Tibial artery (tissue), 4 donors: ENCODE measurements at regions not wholly inside any gene's neighbourhood (a gene's known extent, or its start where the extent isn't known, plus 50 kb on each side); places are given as distances from the start of the nearest gene placed in this dataset.

ENCODE experiments used
- DNase-seq, 2 donors: peaks; one replicate each; pipeline ENCODE4 v3.0.0-alpha.2; 2019
- H3K27ac ChIP-seq, 2 donors: fragments of 200-600 bp; sonication (generic) in 1 of 2; 1 replicate in 1 of 2; 2 replicates in 1 of 2; pipeline ENCODE4 v1.5.1; 2018 to 2019; ENCODE audit warnings: mild to moderate bottlenecking in 1 of 2
- H3K27me3 ChIP-seq, 2 donors: fragments of 200-600 bp; sonication (generic) in 1 of 2; one replicate each; pipeline versions ENCODE4 v1.5.1 to v1.6.0; 2016 to 2019
- H3K36me3 ChIP-seq, 3 donors: fragments of 200-600 bp; sonication (generic) in 2 of 3; one replicate each; pipeline ENCODE4 v1.5.1; 2016 to 2019; ENCODE audit warnings: mild to moderate bottlenecking in 2 of 3
- H3K4me1 ChIP-seq, 4 donors: fragments of 200-600 bp; sonication (generic) in 2 of 4; 1 replicate in 3 of 4; 2 replicates in 1 of 4; pipeline ENCODE4 v1.5.1; 2016 to 2019
- H3K4me3 ChIP-seq, 2 donors: fragments of 200-600 bp; sonication (generic) in 1 of 2; 1 replicate in 1 of 2; 2 replicates in 1 of 2; pipeline ENCODE4 v1.5.1; 2018 to 2019; ENCODE audit warnings: mild to moderate bottlenecking in 2 of 2
- H3K9me3 ChIP-seq, 3 donors: fragments of 200-600 bp; sonication (generic) in 1 of 3; one replicate each; pipeline ENCODE4 v1.5.1; 2016 to 2019
- CTCF ChIP-seq, 2 experiments: fragments of 200-600 bp in 1 of 2; fragments of 450-650 bp in 1 of 2; IDR thresholded peaks; one replicate each; pipeline ENCODE4 v1.5.1; 2017 to 2019; ENCODE audit warnings: antibody characterized with exemption in 2 of 2, mild to moderate bottlenecking in 1 of 2, moderate library complexity in 1 of 2
- intact Hi-C: fragments of 100-400 bp; cut with DNase I; formaldehyde crosslinking; loops from one replicate; pipeline ENCODE4 v1.15.0; 2023; ENCODE audit warnings: low total_unique reads

- no peak for TF ChIP-seq CTCF (IDR thresholded peaks at IDR 0.05)
- H3K4me3 ChIP-seq: no peak overlapping the region
- intact Hi-C loops: no loop called here
These were observed 504.6 kb downstream of the KCTD8 start for GRCh38 chr4:43943998-43944397.

GRCh38 chr4:43959976-43960375, 488.6 kb downstream of the KCTD8 start:
- Histone ChIP-seq H3K27ac (no peak overlapping the region), H3K9me3 (no peaks in the 10 kb centered on the region), H3K36me3 (no peaks in the 10 kb centered on the region), H3K4me3 (no peak overlapping the region), H3K27me3 (no peaks in the 10 kb centered on the region), H3K4me1 (no peaks in the 10 kb centered on the region)
- no peak for TF ChIP-seq CTCF (IDR thresholded peaks at IDR 0.05)
- intact Hi-C loops: no loop called here
- no peak for DNase-seq

More at GRCh38 chr4:43943998-43944397, 504.6 kb downstream of the KCTD8 start:
- Histone ChIP-seq H3K27ac (no peak overlapping the region), H3K4me1 (no peaks in the 10 kb centered on the region), H3K36me3 (no peaks in the 10 kb centered on the region), H3K27me3 (no peaks in the 10 kb centered on the region), H3K9me3 (no peaks in the 10 kb centered on the region)
- DNase-seq: no peak

- no peak for TF ChIP-seq CTCF (IDR thresholded peaks at IDR 0.05)
These were observed 480.6 kb downstream of the KCTD8 start for GRCh38 chr4:43968011-43968410.

GRCh38 chr4:43983610-43984009, 465.0 kb downstream of the KCTD8 start:
- intact Hi-C loops: no loop called here
- Histone ChIP-seq H3K27me3 (no peaks in the 10 kb centered on the region), H3K36me3 (no peaks in the 10 kb centered on the region), H3K4me1 (no peaks in the 10 kb centered on the region), H3K9me3 (no peaks in the 10 kb centered on the region), H3K4me3 (no peak overlapping the region), H3K27ac (no peak overlapping the region)
- no peak for DNase-seq
- TF ChIP-seq CTCF (IDR thresholded peaks at IDR 0.05): no peak

More at GRCh38 chr4:43968011-43968410, 480.6 kb downstream of the KCTD8 start:
- Histone ChIP-seq H3K27ac (no peak overlapping the region), H3K36me3 (no peaks in the 10 kb centered on the region), H3K27me3 (no peaks in the 10 kb centered on the region), H3K4me3 (no peak overlapping the region), H3K9me3 (no peaks in the 10 kb centered on the region), H3K4me1 (no peaks in the 10 kb centered on the region)
- intact Hi-C loops: no loop called here
- no peak for DNase-seq

GRCh38 chr4:43987331-43987944, 461.2 kb downstream of the KCTD8 start:
- Histone ChIP-seq H3K4me3 (no peak overlapping the region), H3K9me3 (no peaks in the 10 kb centered on the region), H3K27me3 (no peaks in the 10 kb centered on the region), H3K27ac (no peak overlapping the region), H3K4me1 (no peaks in the 10 kb centered on the region), H3K36me3 (no peaks in the 10 kb centered on the region)
- no peak for TF ChIP-seq CTCF (IDR thresholded peaks at IDR 0.05)
- intact Hi-C loops: no loop called here
- DNase-seq: no peak

GRCh38 chr4:43990551-43990950, 458.1 kb downstream of the KCTD8 start:
- Histone ChIP-seq H3K36me3 (no peaks in the 10 kb centered on the region), H3K27me3 (no peaks in the 10 kb centered on the region), H3K9me3 (no peaks in the 10 kb centered on the region), H3K4me1 (no peaks in the 10 kb centered on the region), H3K27ac (no peak overlapping the region), H3K4me3 (no peak overlapping the region)
- TF ChIP-seq CTCF (IDR thresholded peaks at IDR 0.05): no peak
- intact Hi-C loops: no loop called here
- DNase-seq: no peak
